GM12878 (cell line): ENCODE measurements at regions not wholly inside any gene's neighbourhood (a gene's known extent, or its start where the extent isn't known, plus 50 kb on each side); places are given as distances from the start of the nearest gene placed in this dataset.

Experiments
- ATAC-seq: fragments of 200-7000 bp; cut with Tn5 transposase; 3 replicates; pipeline ENCODE4 v1.9.1; 2020; ENCODE audit warnings: mild to moderate bottlenecking, moderate library complexity
- BruUV-seq: library from RNA; stranded (reverse); fragments of 400-500 nt; replicated peaks from 2 replicates; lab custom pipeline; 2021; lab: Mats Ljungman, UMichigan
- CTCF ChIA-PET: fragments of 300-600 bp; sonication (Branson Sonifier 250); formaldehyde crosslinking; extraction: SDS; loops from one replicate; lab custom pipeline; 2021; ENCODE audit warnings: inconsistent platforms; lab: Yijun Ruan, JAX
- POLR2A ChIA-PET: fragments of 350-600 bp; formaldehyde crosslinking; extraction: SDS; loops from one replicate; lab custom pipeline; 2021; ENCODE audit warnings: inconsistent platforms; lab: Charles Lee
- RAD21 ChIA-PET: fragments of 300-600 bp; sonication (Branson Sonifier 250); formaldehyde crosslinking; loops from one replicate; lab custom pipeline; 2023; ENCODE audit warnings: antibody characterized with exemption; ENCODE audit not compliant: unreplicated experiment; lab: Charles Lee
- SMC1A ChIA-PET: fragments of 300-600 bp; sonication (Branson Sonifier 250); formaldehyde crosslinking; loops from one replicate; lab custom pipeline; 2023; ENCODE audit not compliant: unreplicated experiment, uncharacterized antibody; lab: Charles Lee
- DNase-seq: peaks from one replicate; pipeline ENCODE4 v3.0.0-alpha.2; 2011; ENCODE audit warnings: low read depth, low spot score
- FAIRE-seq: peaks from 3 replicates; lab custom pipeline; 2011; peaks lifted over from hg19 to GRCh38; lab: Jason Lieb, UNC
- H2AFZ ChIP-seq: 2 replicates; pipeline ENCODE4 v1.6.0; 2011; ENCODE audit warnings: low read depth, low read length, control low read depth; ENCODE audit not compliant: control insufficient read depth
- H3K27ac ChIP-seq: 2 replicates; pipeline ENCODE4 v1.5.1; 2011; ENCODE audit warnings: control low read depth; ENCODE audit not compliant: control insufficient read depth, insufficient read depth
- H3K27me3 ChIP-seq, 2 experiments: replicated peaks in 1 of 2; 2 replicates each; pipeline versions ENCODE4 v1.6.0 to v1.6.1; 2011; ENCODE audit warnings: low read length in 1 of 2; ENCODE audit not compliant: control insufficient read depth in 2 of 2, insufficient read depth in 2 of 2
- H3K36me3 ChIP-seq, 2 experiments: 2 replicates each; pipeline ENCODE4 v1.5.1; 2011; ENCODE audit warnings: low read length in 1 of 2; ENCODE audit not compliant: control insufficient read depth in 2 of 2, insufficient read depth in 2 of 2
- H3K4me1 ChIP-seq: 2 replicates; pipeline ENCODE4 v1.6.1; 2011; ENCODE audit warnings: mild to moderate bottlenecking, low read length, moderate library complexity, mixed read lengths; ENCODE audit not compliant: control insufficient read depth, insufficient read depth
- H3K4me2 ChIP-seq: 2 replicates; pipeline ENCODE4 v1.6.0; 2011; ENCODE audit warnings: control low read depth; ENCODE audit not compliant: control insufficient read depth, insufficient read depth
- H3K4me3 ChIP-seq: fragments of 200-600 bp; sonication (generic); 2 replicates; pipeline ENCODE4 v1.5.1; 2016
- H3K79me2 ChIP-seq: 2 replicates; pipeline ENCODE4 v1.6.0; 2011; ENCODE audit warnings: low read length; ENCODE audit not compliant: control insufficient read depth, insufficient read depth
- H3K9ac ChIP-seq: 2 replicates; pipeline ENCODE4 v1.8.0; 2011; ENCODE audit warnings: low read length, control low read depth, mixed read lengths; ENCODE audit not compliant: control insufficient read depth, insufficient read depth
- H3K9me3 ChIP-seq: replicated peaks from 3 replicates; pipeline ENCODE4 v1.5.1; 2011; ENCODE audit warnings: mild to moderate bottlenecking, low read length; ENCODE audit not compliant: control insufficient read depth, insufficient read depth
- H4K20me1 ChIP-seq: 2 replicates; pipeline ENCODE4 v1.6.0; 2011; ENCODE audit not compliant: control insufficient read depth, insufficient read depth
- BHLHE40 ChIP-seq, 2 experiments: fragments of 450-650 bp in 1 of 2; IDR thresholded peaks; 2 replicates each; pipeline ENCODE4 v1.6.1; 2011 to 2017; ENCODE audit warnings: low read depth in 2 of 2, borderline replicate concordance in 1 of 2, improper control_type of control experiment in 1 of 2, low read length in 1 of 2, mild to moderate bottlenecking in 1 of 2
- MXI1 ChIP-seq: fragments of 150-350 bp; IDR thresholded peaks from 2 replicates; pipeline ENCODE4 v1.6.1; 2011; ENCODE audit warnings: low read depth, mild to moderate bottlenecking, inconsistent platforms, low read length, improper control_type of control experiment
- MYB ChIP-seq: fragments of 150-350 bp; IDR thresholded peaks from 2 replicates; pipeline ENCODE4 v1.6.1; 2014; ENCODE audit warnings: mild to moderate bottlenecking, low read depth, low read length, borderline replicate concordance
- NR2C2 ChIP-seq: IDR thresholded peaks from 2 replicates; pipeline ENCODE4 v1.6.1; 2011; ENCODE audit warnings: borderline replicate concordance, low read depth; ENCODE audit not compliant: control insufficient read depth, insufficient read length
- SUPT20H ChIP-seq: IDR thresholded peaks from 2 replicates; pipeline ENCODE4 v1.6.1; 2011; ENCODE audit warnings: low read depth, mild to moderate bottlenecking, low read length, moderate library complexity, borderline replicate concordance; ENCODE audit not compliant: control insufficient read depth
- TBL1XR1 ChIP-seq: IDR thresholded peaks from 2 replicates; pipeline ENCODE4 v1.6.1; 2012; ENCODE audit warnings: low read depth, low read length, improper control_type of control experiment
- TCF12 ChIP-seq: IDR thresholded peaks from 2 replicates; pipeline ENCODE4 v1.6.1; 2011; ENCODE audit warnings: low read depth, mild to moderate bottlenecking, low read length
- WGBS: methylation state at CpG from one replicate; pipeline ENCODE4 v1.1.6; 2016; ENCODE audit warnings: low lambda C conversion rate; ENCODE audit not compliant: insufficient replicate concordance, insufficient coverage; ENCODE audit errors: missing lambda C conversion rate; 5-methylcytosine and 5-hydroxymethylcytosine counted together
- in situ Hi-C: fragments of 300-500 bp; cut with MboI; formaldehyde crosslinking; loops from 9 replicates; pipeline ENCODE4 v1.14.3; 2018; ENCODE audit warnings: mixed read lengths
- intact Hi-C: fragments of 100-400 bp; cut with micrococcal nuclease; formaldehyde crosslinking; loops from one replicate; pipeline ENCODE4 v1.14.2; 2022; ENCODE audit not compliant: unreplicated experiment
- TF ChIP-seq, protein P1 (sequence below): IDR thresholded peaks from 2 replicates; pipeline ENCODE4 v1.6.1; 2011; ENCODE audit warnings: low read depth, low read length, improper control_type of control experiment, borderline replicate concordance

- Histone ChIP-seq H3K9me3 (no peaks in the 10 kb centered on the region), H3K4me2 (no peak overlapping the region), H3K27me3 (peaks cover 0 to 3% of the 10 kb centered on the region in 2 experiments; a peak in 1 of 4 replicates), H3K79me2 (no peaks in the 10 kb centered on the region), H3K9ac (no peak overlapping the region), H3K27ac (no peak overlapping the region), H3K4me1 (no peaks in the 10 kb centered on the region), H3K4me3 (no peak overlapping the region), H3K36me3 (no peaks in the 10 kb centered on the region), H2AFZ (no peak overlapping the region), H4K20me1 (no peaks in the 10 kb centered on the region)
- DNase-seq = no peak
- TF ChIP-seq MYB (no peak), SUPT20H (no peak), BHLHE40 (IDR thresholded peaks at IDR 0.05; ENCODE audit: borderline replicate concordance in 1 of 2, low read depth in 2 of 2, low read length in 1 of 2) (no peak), TCF12 (no peak)
- TF ChIP-seq, protein P1, sequence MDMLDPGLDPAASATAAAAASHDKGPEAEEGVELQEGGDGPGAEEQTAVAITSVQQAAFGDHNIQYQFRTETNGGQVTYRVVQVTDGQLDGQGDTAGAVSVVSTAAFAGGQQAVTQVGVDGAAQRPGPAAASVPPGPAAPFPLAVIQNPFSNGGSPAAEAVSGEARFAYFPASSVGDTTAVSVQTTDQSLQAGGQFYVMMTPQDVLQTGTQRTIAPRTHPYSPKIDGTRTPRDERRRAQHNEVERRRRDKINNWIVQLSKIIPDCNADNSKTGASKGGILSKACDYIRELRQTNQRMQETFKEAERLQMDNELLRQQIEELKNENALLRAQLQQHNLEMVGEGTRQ = no peak
- WGBS = 0% methylated on average over 2 of the region's 2 CpGs
- no peak for ATAC-seq
- POLR2A ChIA-PET = no interaction called here
- SMC1A ChIA-PET = no interaction called here
- CTCF ChIA-PET = interaction anchor here (0.6 kb wide), 1 partner anchor 8 kb away, joined by 3 read pairs; no protein-coding TSS in a partner anchor
- in situ Hi-C loops = loop anchor here (25.0 kb wide), 1 partner anchor 429 kb away; no protein-coding TSS in a partner anchor
- no TSS peak for BruUV-seq
- no peak for FAIRE-seq
- intact Hi-C loops = no loop called here
- RAD21 ChIA-PET = no interaction called here
Measured at GRCh38 chr10:6866757-6867156, 286.7 kb upstream of the PRKCQ start.

DNA sequence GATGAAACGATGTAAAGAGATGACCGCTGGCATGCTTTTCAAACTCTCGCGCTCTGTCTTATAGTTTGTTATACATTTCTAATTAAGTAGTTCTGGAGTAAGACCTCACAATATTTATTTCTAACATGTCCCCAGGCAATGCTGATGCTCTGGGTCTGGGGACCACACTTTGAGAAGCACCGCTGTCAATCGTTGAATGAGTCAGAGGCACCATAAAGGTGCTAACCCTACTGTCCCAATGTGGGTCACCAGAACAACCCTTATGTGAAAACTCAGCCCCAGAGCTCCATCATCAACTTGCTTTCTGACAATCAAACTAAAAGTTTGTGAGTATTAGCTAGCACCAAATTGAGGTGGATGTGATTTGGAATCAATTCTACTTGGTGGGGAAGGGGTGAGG lies 284.1 kb upstream of the PRKCQ start:
- POLR2A ChIA-PET = no interaction called here
- ATAC-seq (no peak), FAIRE-seq (no peak), DNase-seq (no peak)
- Histone ChIP-seq H3K4me3 (no peak overlapping the region), H3K9me3 (no peaks in the 10 kb centered on the region), H3K27me3 (peaks cover 0 to under 1% of the 10 kb centered on the region in 2 experiments; a peak in 1 of 4 replicates), H3K27ac (no peak overlapping the region), H4K20me1 (no peaks in the 10 kb centered on the region), H3K4me2 (no peak overlapping the region), H3K79me2 (no peaks in the 10 kb centered on the region), H3K36me3 (no peaks in the 10 kb centered on the region), H3K9ac (no peak overlapping the region), H3K4me1 (no peaks in the 10 kb centered on the region), H2AFZ (no peak overlapping the region)
- in situ Hi-C loops = loop anchor here (25.0 kb wide), 1 partner anchor 427 kb away; no protein-coding TSS in a partner anchor
- 49% methylated on average over 6 of the region's 6 CpGs for WGBS
- TF ChIP-seq MXI1 (no peak), NR2C2 (no peak), TBL1XR1 (no peak), SUPT20H (no peak)
- CTCF ChIA-PET = no interaction called here
- no TSS peak for BruUV-seq
- RAD21 ChIA-PET = no interaction called here
- intact Hi-C loops = no loop called here
- SMC1A ChIA-PET = no interaction called here
